ENCODE measurements at regions not wholly inside any gene's neighbourhood (a gene's known extent, or its start where the extent isn't known, plus 50 kb on each side); places are given as distances from the start of the nearest gene placed in this dataset.

- no peak overlapping the region for H3T11ph ChIP-seq (ENCODE audit: low read length)
- no peak overlapping the region for H2BK12ac ChIP-seq (ENCODE audit: insufficient read length, low read depth, low read length)
- H4K5ac ChIP-seq (ENCODE audit: insufficient read length, low read depth, low read length), result no peak overlapping the region
- H3K4me1 ChIP-seq (ENCODE audit: insufficient read depth, low read length), result no peaks in the 10 kb centered on the region
- no peak overlapping the region for H3K27ac ChIP-seq (ENCODE audit: insufficient read length, low read depth, low read length)
- H3K4ac ChIP-seq (ENCODE audit: low read depth, low read length), result no peak overlapping the region
- no peak overlapping the region for H2BK20ac ChIP-seq (ENCODE audit: low read depth, low read length, poor library complexity, severe bottlenecking)
- Mint-ChIP-seq H3K4me3 (no peak overlapping the region), H3K27ac (no peak overlapping the region), H3K36me3 (ENCODE audit: insufficient read depth in 1 of 3, low read depth in 3 of 3) (no peaks in the 10 kb centered on the region; a peak in 2 of 7 replicates), H3K4me1 (no peaks in the 10 kb centered on the region), H3K27me3 (ENCODE audit: low read depth) (peaks cover 1% of the 10 kb centered on the region; the same call in 1 of the 2 replicates), H3K9me3 (peaks cover 63 to 73% of the 10 kb centered on the region in 2 experiments)
- no peak for DNase-seq
- H4K8ac ChIP-seq (replicated peaks; ENCODE audit: insufficient read length, low read depth, low read length), result no peak overlapping the region
- no peak overlapping the region for H4K91ac ChIP-seq (ENCODE audit: insufficient read length, low read depth, low read length)
- H2AK5ac ChIP-seq (ENCODE audit: insufficient read length, low read length), result no peak overlapping the region
- no peaks in the 10 kb centered on the region for H3K79me2 ChIP-seq (ENCODE audit: insufficient read depth, low read length)
- no peaks in the 10 kb centered on the region for H3K27me3 ChIP-seq (ENCODE audit: insufficient read depth, low read length)
- H2AFZ ChIP-seq (ENCODE audit: low read length), result no peak overlapping the region
- WGBS (ENCODE audit: extremely low coverage, insufficient read length, low lambda C conversion rate), result no CpG with 5 or more reads among the region's 6 CpGs
- H2BK120ac ChIP-seq (ENCODE audit: low read depth, low read length, poor library complexity, severe bottlenecking), result no peak overlapping the region
- H2BK5ac ChIP-seq (ENCODE audit: insufficient read length, low read length), result no peak overlapping the region
- no peak overlapping the region for H3K14ac ChIP-seq (ENCODE audit: insufficient read depth, low read length)
- H3K9me3 ChIP-seq (ENCODE audit: control insufficient read depth, low read depth, low read length), result no peaks in the 10 kb centered on the region
- TF ChIP-seq CTCF (conservative IDR thresholded peaks at IDR 0.05), result no peak
- H3K23ac ChIP-seq (ENCODE audit: insufficient read length, low read depth, low read length), result no peak overlapping the region
- no peak overlapping the region for H3K4me2 ChIP-seq (ENCODE audit: insufficient read depth, insufficient read length, low read length)
- no peak overlapping the region for H3K56ac ChIP-seq (ENCODE audit: insufficient read length, low read depth, low read length)
- H3K79me1 ChIP-seq (ENCODE audit: insufficient read depth, low read depth, low read length, poor library complexity, severe bottlenecking), result no peaks in the 10 kb centered on the region
- no peaks in the 10 kb centered on the region for H3K23me2 ChIP-seq (ENCODE audit: insufficient read length, low read depth, low read length, poor library complexity, severe bottlenecking)
- no peak overlapping the region for H2BK15ac ChIP-seq (ENCODE audit: low read depth, low read length)
- no peak overlapping the region for H3K9ac ChIP-seq (ENCODE audit: extremely low read depth, insufficient read length, low read length)
- no peaks in the 10 kb centered on the region for H4K20me1 ChIP-seq (ENCODE audit: control insufficient read depth, insufficient read depth, insufficient read length)
- no peak overlapping the region for H3K18ac ChIP-seq (ENCODE audit: insufficient read length, low read depth, low read length)
These were observed 583.7 kb downstream of the MID1IP1 start for GRCh38 chrX:39384996-39385395.

Data from H9 (cell line).